HepG2 (cell line): ENCODE measurements at regions not wholly inside any gene's neighbourhood (a gene's known extent, or its start where the extent isn't known, plus 50 kb on each side); places are given as distances from the start of the nearest gene placed in this dataset.

Experiments
- ATAC-seq: fragments of 200-7000 bp; cut with Tn5 transposase; 3 replicates; pipeline ENCODE4 v1.9.1; 2020; ENCODE audit warnings: mild to moderate bottlenecking, moderate library complexity
- BruUV-seq: library from RNA; stranded (reverse); fragments of 400-500 nt; replicated peaks from 2 replicates; lab custom pipeline; 2021; lab: Mats Ljungman, UMichigan
- CTCF ChIA-PET: fragments of 300-600 bp; formaldehyde crosslinking; extraction: SDS; loops from one replicate; lab custom pipeline; 2021; ENCODE audit warnings: low total read pairs, inconsistent platforms, low intra/inter-chr PET ratio; lab: Yijun Ruan, JAX
- POLR2A ChIA-PET: fragments of 350-600 bp; sonication (Branson Sonifier 250); formaldehyde crosslinking; loops from one replicate; lab custom pipeline; 2020; ENCODE audit warnings: antibody characterized with exemption, inconsistent platforms; lab: Yijun Ruan, JAX
- DNase-seq: peaks from one replicate; pipeline ENCODE4 v3.0.0-alpha.2; 2015; ENCODE audit warnings: low spot score
- FAIRE-seq: peaks from 3 replicates; lab custom pipeline; 2011; peaks lifted over from hg19 to GRCh38; lab: Jason Lieb, UNC
- H2AFZ ChIP-seq: one replicate; pipeline ENCODE4 v1.6.1; 2011; ENCODE audit warnings: low read length, inconsistent platforms
- H3K27ac ChIP-seq: fragments of 300-600 bp; 3 replicates; pipeline ENCODE4 v1.8.0; 2011; ENCODE audit warnings: mixed run types, mild to moderate bottlenecking, mixed read lengths, low read length, inconsistent platforms; ENCODE audit not compliant: insufficient read depth; ENCODE audit errors: extremely low read length
- H3K27me3 ChIP-seq, 2 experiments: fragments of 200-600 bp in 1 of 2; 2 replicates in 1 of 2; 3 replicates in 1 of 2; pipeline versions ENCODE4 v1.6.0 to v1.8.0; 2011; ENCODE audit warnings: low read length in 2 of 2, mild to moderate bottlenecking in 2 of 2, moderate library complexity in 2 of 2, inconsistent platforms in 1 of 2; ENCODE audit not compliant: insufficient read depth in 2 of 2, control insufficient read depth in 1 of 2
- H3K36me3 ChIP-seq, 2 experiments: fragments of 200-600 bp in 1 of 2; replicated peaks in 1 of 2; 2 replicates in 1 of 2; 3 replicates in 1 of 2; pipeline versions ENCODE4 v1.5.1 to v1.8.0; 2011; ENCODE audit warnings: low read length in 2 of 2, inconsistent platforms in 1 of 2; ENCODE audit not compliant: insufficient read depth in 2 of 2, control insufficient read depth in 1 of 2
- H3K4me1 ChIP-seq: 2 replicates; pipeline ENCODE4 v1.5.1; 2012; ENCODE audit warnings: low read length, inconsistent platforms; ENCODE audit not compliant: insufficient read depth
- H3K4me2 ChIP-seq: 2 replicates; pipeline ENCODE4 v1.6.0; 2011; ENCODE audit warnings: low read depth, low read length, inconsistent platforms
- H3K4me3 ChIP-seq, 3 experiments: fragments of 200-600 bp in 1 of 3; sonication (generic), shearing (Covaris generic) in 1 of 3; replicated peaks in 1 of 3; 2 replicates each; pipeline ENCODE4 v1.5.1; 2011 to 2016; ENCODE audit warnings: low read length in 3 of 3, inconsistent platforms in 2 of 3, low read depth in 2 of 3, mild to moderate bottlenecking in 2 of 3, control low read depth in 1 of 3, mixed read lengths in 1 of 3; ENCODE audit not compliant: insufficient read depth in 1 of 3
- H3K79me2 ChIP-seq: one replicate; pipeline ENCODE4 v1.6.1; 2011; ENCODE audit warnings: low read length, inconsistent platforms; ENCODE audit not compliant: insufficient read depth
- H3K9ac ChIP-seq: 2 replicates; pipeline ENCODE4 v1.6.0; 2011; ENCODE audit warnings: mild to moderate bottlenecking, low read depth, low read length, inconsistent platforms; ENCODE audit not compliant: insufficient read depth
- H3K9me3 ChIP-seq: 2 replicates; pipeline ENCODE4 v1.5.1; 2012; ENCODE audit warnings: mild to moderate bottlenecking, low read length
- H4K20me1 ChIP-seq: 2 replicates; pipeline ENCODE4 v1.6.0; 2011; ENCODE audit warnings: inconsistent platforms, mild to moderate bottlenecking, low read length, moderate library complexity; ENCODE audit not compliant: insufficient read depth
- ADNP ChIP-seq: sonication (generic); formaldehyde crosslinking; IDR thresholded peaks from 2 replicates; pipeline ENCODE4 v1.4.0; 2020; ENCODE audit warnings: missing genetic modification reagents
- DMAP1 ChIP-seq: IDR thresholded peaks from 2 replicates; pipeline ENCODE4 v1.6.1; 2016
- EHMT2 ChIP-seq: fragments of 200-600 bp; sonication (generic); IDR thresholded peaks from 2 replicates; pipeline ENCODE4 v1.7.0; 2017; ENCODE audit warnings: antibody characterized with exemption, low read depth, low read length, borderline replicate concordance
- ELF3 ChIP-seq: IDR thresholded peaks from 2 replicates; pipeline ENCODE4 v1.6.1; 2016; ENCODE audit warnings: missing genetic modification reagents, missing compliant biosample characterization
- SIN3B ChIP-seq: fragments of 150-350 bp; IDR thresholded peaks from 2 replicates; pipeline ENCODE4 v1.6.1; 2014; ENCODE audit warnings: low read length
- SNAI1 ChIP-seq: sonication (generic); formaldehyde crosslinking; IDR thresholded peaks from 2 replicates; pipeline ENCODE4 v1.5.0; 2020; ENCODE audit warnings: mild to moderate bottlenecking, missing genetic modification reagents, borderline replicate concordance
- SOX13 ChIP-seq, 3 experiments: fragments of 450-650 bp in 1 of 3; sonication (generic) in 1 of 3; formaldehyde crosslinking in 1 of 3; IDR thresholded peaks in 2 of 3; conservative IDR thresholded peaks in 1 of 3; 2 replicates each; pipeline versions ENCODE4 v1.5.0 to v1.6.1; 2016 to 2020; ENCODE audit warnings: antibody characterized with exemption in 1 of 3, mild to moderate bottlenecking in 1 of 3, missing compliant biosample characterization in 1 of 3, missing genetic modification reagents in 1 of 3, moderate library complexity in 1 of 3
- TOPORS ChIP-seq: sonication (generic); formaldehyde crosslinking; IDR thresholded peaks from 2 replicates; pipeline ENCODE4 v1.8.0; 2023; ENCODE audit warnings: mild to moderate bottlenecking, missing genetic modification reagents
- ZBTB38 ChIP-seq: sonication (generic); formaldehyde crosslinking; IDR thresholded peaks from 2 replicates; pipeline ENCODE4 v1.5.1; 2020; ENCODE audit warnings: mild to moderate bottlenecking, missing genetic modification reagents
- ZNF232 ChIP-seq: sonication (generic); formaldehyde crosslinking; IDR thresholded peaks from 2 replicates; pipeline ENCODE4 v1.4.0; 2020; ENCODE audit warnings: missing genetic modification reagents, borderline replicate concordance
- ZNF460 ChIP-seq: sonication (generic); formaldehyde crosslinking; IDR thresholded peaks from 2 replicates; pipeline ENCODE4 v1.5.1; 2020; ENCODE audit warnings: missing genetic modification reagents, mild to moderate bottlenecking, borderline replicate concordance
- ZNF674 ChIP-seq: sonication (generic); formaldehyde crosslinking; IDR thresholded peaks from 2 replicates; pipeline ENCODE4 v1.5.0; 2020; ENCODE audit warnings: low read depth, mild to moderate bottlenecking, missing genetic modification reagents
- ZNF839 ChIP-seq: sonication (generic); formaldehyde crosslinking; IDR thresholded peaks from 2 replicates; pipeline ENCODE4 v1.4.0; 2020; ENCODE audit warnings: missing genetic modification reagents, mild to moderate bottlenecking, borderline replicate concordance
- ZNF878 ChIP-seq: sonication (generic); formaldehyde crosslinking; IDR thresholded peaks from 2 replicates; pipeline ENCODE4 v1.8.1; 2023; ENCODE audit warnings: mild to moderate bottlenecking, missing genetic modification reagents, moderate library complexity
- in situ Hi-C: cut with HindIII; loops from 2 replicates; pipeline ENCODE4 v1.10.0; 2017; ENCODE audit warnings: low pct_unique_long_range_greater_than_20kb; ENCODE audit not compliant: extremely low pct_ligation_motif_present
- intact Hi-C: fragments of 100-400 bp; cut with micrococcal nuclease; formaldehyde crosslinking; loops from one replicate; pipeline ENCODE4 v1.10.0; 2022; ENCODE audit not compliant: unreplicated experiment
- TF ChIP-seq, protein P1 (sequence below): sonication (generic); formaldehyde crosslinking; IDR thresholded peaks from 2 replicates; pipeline ENCODE4 v1.4.0; 2020; ENCODE audit warnings: missing genetic modification reagents
- TF ChIP-seq, protein P2 (sequence below): sonication (generic); formaldehyde crosslinking; IDR thresholded peaks from 2 replicates; pipeline ENCODE4 v1.4.0; 2020; ENCODE audit warnings: missing genetic modification reagents
- TF ChIP-seq, protein P3 (sequence below): sonication (generic); formaldehyde crosslinking; IDR thresholded peaks from 2 replicates; pipeline ENCODE4 v1.4.0; 2020; ENCODE audit warnings: mild to moderate bottlenecking, missing genetic modification reagents
- TF ChIP-seq, protein P4 (sequence below): sonication (generic); formaldehyde crosslinking; IDR thresholded peaks from 2 replicates; pipeline ENCODE4 v1.5.0; 2020; ENCODE audit warnings: mild to moderate bottlenecking, missing genetic modification reagents

DNA sequence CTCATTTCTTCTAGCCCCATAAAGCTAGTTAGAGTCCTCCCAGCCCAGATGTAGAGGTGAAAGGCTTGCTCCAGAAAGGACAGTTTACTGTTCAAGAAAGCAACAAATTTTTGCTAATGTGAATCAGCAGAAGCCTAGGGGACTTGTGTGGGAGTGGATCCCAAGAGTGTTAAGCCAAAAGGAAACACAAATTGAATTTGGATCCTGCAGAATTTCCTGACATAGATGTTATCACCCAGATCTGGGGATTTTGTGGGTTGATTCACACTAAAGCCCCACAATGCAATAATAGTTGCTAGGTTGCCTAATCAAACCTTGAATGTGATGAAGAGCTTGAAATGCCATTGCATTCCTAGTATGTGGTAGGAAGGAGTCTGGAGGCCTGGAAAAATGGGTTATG is 135.2 kb upstream of the HS3ST3A1 start:
- BruUV-seq = no TSS peak
- CTCF ChIA-PET = no interaction called here
- Histone ChIP-seq H3K27me3 (no peaks in the 10 kb centered on the region), H3K9me3 (no peaks in the 10 kb centered on the region), H4K20me1 (no peaks in the 10 kb centered on the region), H3K36me3 (no peaks in the 10 kb centered on the region), H3K4me1 (no peaks in the 10 kb centered on the region), H3K4me2 (no peak overlapping the region), H3K79me2 (no peaks in the 10 kb centered on the region), H3K27ac (no peak overlapping the region)
- DNase-seq (no peak), ATAC-seq (no peak)
- intact Hi-C loops = no loop called here
- in situ Hi-C loops = no loop called here
- TF ChIP-seq ZNF232 (CRISPR knock-in tag) (no peak), ZNF839 (CRISPR knock-in tag) (no peak), TOPORS (CRISPR knock-in tag) (no peak), ZNF878 (CRISPR knock-in tag) (no peak), SOX13 (IDR thresholded peaks at IDR 0.05) (no peak), SOX13 (CRISPR knock-in tag; conservative IDR thresholded peaks at IDR 0.05 in 1 of 2, IDR thresholded peaks at IDR 0.05 in 1 of 2) (no peak), SNAI1 (no peak), ZNF460 (no peak), ZBTB38 (CRISPR knock-in tag) (no peak), ELF3 (CRISPR knock-in tag) (no peak), DMAP1 (CRISPR knock-in tag) (no peak), ADNP (no peak), EHMT2 (no peak), ZNF674 (no peak), SIN3B (no peak)
- TF ChIP-seq, protein P1, sequence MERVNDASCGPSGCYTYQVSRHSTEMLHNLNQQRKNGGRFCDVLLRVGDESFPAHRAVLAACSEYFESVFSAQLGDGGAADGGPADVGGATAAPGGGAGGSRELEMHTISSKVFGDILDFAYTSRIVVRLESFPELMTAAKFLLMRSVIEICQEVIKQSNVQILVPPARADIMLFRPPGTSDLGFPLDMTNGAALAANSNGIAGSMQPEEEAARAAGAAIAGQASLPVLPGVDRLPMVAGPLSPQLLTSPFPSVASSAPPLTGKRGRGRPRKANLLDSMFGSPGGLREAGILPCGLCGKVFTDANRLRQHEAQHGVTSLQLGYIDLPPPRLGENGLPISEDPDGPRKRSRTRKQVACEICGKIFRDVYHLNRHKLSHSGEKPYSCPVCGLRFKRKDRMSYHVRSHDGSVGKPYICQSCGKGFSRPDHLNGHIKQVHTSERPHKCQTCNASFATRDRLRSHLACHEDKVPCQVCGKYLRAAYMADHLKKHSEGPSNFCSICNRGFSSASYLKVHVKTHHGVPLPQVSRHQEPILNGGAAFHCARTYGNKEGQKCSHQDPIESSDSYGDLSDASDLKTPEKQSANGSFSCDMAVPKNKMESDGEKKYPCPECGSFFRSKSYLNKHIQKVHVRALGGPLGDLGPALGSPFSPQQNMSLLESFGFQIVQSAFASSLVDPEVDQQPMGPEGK (CRISPR knock-in tag) = no peak
- TF ChIP-seq, protein P2, sequence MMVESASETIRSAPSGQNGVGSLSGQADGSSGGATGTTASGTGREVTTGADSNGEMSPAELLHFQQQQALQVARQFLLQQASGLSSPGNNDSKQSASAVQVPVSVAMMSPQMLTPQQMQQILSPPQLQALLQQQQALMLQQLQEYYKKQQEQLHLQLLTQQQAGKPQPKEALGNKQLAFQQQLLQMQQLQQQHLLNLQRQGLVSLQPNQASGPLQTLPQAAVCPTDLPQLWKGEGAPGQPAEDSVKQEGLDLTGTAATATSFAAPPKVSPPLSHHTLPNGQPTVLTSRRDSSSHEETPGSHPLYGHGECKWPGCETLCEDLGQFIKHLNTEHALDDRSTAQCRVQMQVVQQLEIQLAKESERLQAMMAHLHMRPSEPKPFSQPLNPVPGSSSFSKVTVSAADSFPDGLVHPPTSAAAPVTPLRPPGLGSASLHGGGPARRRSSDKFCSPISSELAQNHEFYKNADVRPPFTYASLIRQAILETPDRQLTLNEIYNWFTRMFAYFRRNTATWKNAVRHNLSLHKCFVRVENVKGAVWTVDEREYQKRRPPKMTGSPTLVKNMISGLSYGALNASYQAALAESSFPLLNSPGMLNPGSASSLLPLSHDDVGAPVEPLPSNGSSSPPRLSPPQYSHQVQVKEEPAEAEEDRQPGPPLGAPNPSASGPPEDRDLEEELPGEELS (CRISPR knock-in tag) = no peak
- TF ChIP-seq, protein P3, sequence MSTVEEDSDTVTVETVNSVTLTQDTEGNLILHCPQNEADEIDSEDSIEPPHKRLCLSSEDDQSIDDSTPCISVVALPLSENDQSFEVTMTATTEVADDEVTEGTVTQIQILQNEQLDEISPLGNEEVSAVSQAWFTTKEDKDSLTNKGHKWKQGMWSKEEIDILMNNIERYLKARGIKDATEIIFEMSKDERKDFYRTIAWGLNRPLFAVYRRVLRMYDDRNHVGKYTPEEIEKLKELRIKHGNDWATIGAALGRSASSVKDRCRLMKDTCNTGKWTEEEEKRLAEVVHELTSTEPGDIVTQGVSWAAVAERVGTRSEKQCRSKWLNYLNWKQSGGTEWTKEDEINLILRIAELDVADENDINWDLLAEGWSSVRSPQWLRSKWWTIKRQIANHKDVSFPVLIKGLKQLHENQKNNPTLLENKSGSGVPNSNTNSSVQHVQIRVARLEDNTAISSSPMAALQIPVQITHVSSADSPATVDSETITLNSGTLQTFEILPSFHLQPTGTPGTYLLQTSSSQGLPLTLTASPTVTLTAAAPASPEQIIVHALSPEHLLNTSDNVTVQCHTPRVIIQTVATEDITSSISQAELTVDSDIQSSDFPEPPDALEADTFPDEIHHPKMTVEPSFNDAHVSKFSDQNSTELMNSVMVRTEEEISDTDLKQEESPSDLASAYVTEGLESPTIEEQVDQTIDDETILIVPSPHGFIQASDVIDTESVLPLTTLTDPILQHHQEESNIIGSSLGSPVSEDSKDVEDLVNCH (CRISPR knock-in tag) = no peak
- TF ChIP-seq, protein P4, sequence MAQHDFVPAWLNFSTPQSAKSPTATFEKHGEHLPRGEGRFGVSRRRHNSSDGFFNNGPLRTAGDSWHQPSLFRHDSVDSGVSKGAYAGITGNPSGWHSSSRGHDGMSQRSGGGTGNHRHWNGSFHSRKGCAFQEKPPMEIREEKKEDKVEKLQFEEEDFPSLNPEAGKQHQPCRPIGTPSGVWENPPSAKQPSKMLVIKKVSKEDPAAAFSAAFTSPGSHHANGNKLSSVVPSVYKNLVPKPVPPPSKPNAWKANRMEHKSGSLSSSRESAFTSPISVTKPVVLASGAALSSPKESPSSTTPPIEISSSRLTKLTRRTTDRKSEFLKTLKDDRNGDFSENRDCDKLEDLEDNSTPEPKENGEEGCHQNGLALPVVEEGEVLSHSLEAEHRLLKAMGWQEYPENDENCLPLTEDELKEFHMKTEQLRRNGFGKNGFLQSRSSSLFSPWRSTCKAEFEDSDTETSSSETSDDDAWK = no peak
- TF ChIP-seq, all 625 proteins: peak for 0
- Histone ChIP-seq H3K9ac (no peak overlapping the region), H2AFZ (no peak overlapping the region), H3K4me3 (no peak overlapping the region)
- no peak for FAIRE-seq
- POLR2A ChIA-PET = no interaction called here
